ENCODE measurements at regions not wholly inside any gene's neighbourhood (a gene's known extent, or its start where the extent isn't known, plus 50 kb on each side); places are given as distances from the start of the nearest gene placed in this dataset.
A peak's percentile ranks its signal among the peaks of the same experiment; 100 is the strongest.
"Not testable (repeated sequence)": the region's sequence is repeated elsewhere in the genome, so short reads cannot be mapped to it uniquely, and the experiment has no call there.

GRCh38 chr5:6548756-6549285 is 84.0 kb downstream of the NSUN2 start:
- no peak for DNase-seq (ENCODE audit: low spot score)

GRCh38 chr5:6547926-6548519 is 84.8 kb downstream of the NSUN2 start:
- DNase-seq (ENCODE audit: low spot score) = not testable (repeated sequence)

- no peak for DNase-seq (ENCODE audit: low spot score)
Measured at GRCh38 chr5:6547498-6547897, 85.3 kb downstream of the NSUN2 start.

GRCh38 chr5:6545770-6546690 is 86.8 kb downstream of the NSUN2 start:
- DNase-seq (ENCODE audit: low spot score) = no peak

GRCh38 chr5:6545036-6545693 is 87.7 kb downstream of the NSUN2 start:
- no peak for DNase-seq (ENCODE audit: low spot score)

- DNase-seq (ENCODE audit: low spot score) = peak; percentile 47
Measured at GRCh38 chr5:6544561-6544935, 88.3 kb downstream of the NSUN2 start.

All from AG20443 (cell line).